Lower leg skin (tissue), 3 donors: ENCODE measurements at regions not wholly inside any gene's neighbourhood (a gene's known extent, or its start where the extent isn't known, plus 50 kb on each side); places are given as distances from the start of the nearest gene placed in this dataset.

Experiments used
- CTCF ChIP-seq, 3 donors: fragments of 450-650 bp; IDR thresholded peaks; one replicate each; pipeline ENCODE4 v1.5.1; 2016; ENCODE audit warnings: antibody characterized with exemption in 3 of 3, mild to moderate bottlenecking in 3 of 3, moderate library complexity in 2 of 3
- POLR2A ChIP-seq, 2 donors: fragments of 450-650 bp; IDR thresholded peaks; one replicate each; pipeline ENCODE4 v1.6.1; 2016 to 2017; ENCODE audit warnings: antibody characterized with exemption in 2 of 2, mild to moderate bottlenecking in 1 of 2, moderate library complexity in 1 of 2

GRCh38 chr13:60244381-60244780, 80.7 kb upstream of the DIAPH3 start:
- TF ChIP-seq CTCF (IDR thresholded peaks at IDR 0.05) (no peak), POLR2A (IDR thresholded peaks at IDR 0.05) (no peak)
